HG02885 (cell line): ENCODE measurements at regions not wholly inside any gene's neighbourhood (a gene's known extent, or its start where the extent isn't known, plus 50 kb on each side); places are given as distances from the start of the nearest gene placed in this dataset.
"Not testable (repeated sequence)": the region's sequence is repeated elsewhere in the genome, so short reads cannot be mapped to it uniquely, and the experiment has no call there.

Experiments used
- ATAC-seq: cut with Tn5 transposase; IDR thresholded peaks from one replicate; pipeline ENCODE4 v1.9.1; 2021; ENCODE audit warnings: mild to moderate bottlenecking; ENCODE audit not compliant: unreplicated experiment, poor library complexity

GRCh38 chr6:85045767-85046166 lies 281.4 kb upstream of the TBX18 start:
- not testable (repeated sequence) for ATAC-seq

GRCh38 chr6:85044361-85044760 lies 280.0 kb upstream of the TBX18 start:
- ATAC-seq: no peak

- peak; percentile 51 for ATAC-seq
Measured at GRCh38 chr6:85041376-85041775, 277.0 kb upstream of the TBX18 start.

GRCh38 chr6:85037221-85037620 lies 272.8 kb upstream of the TBX18 start:
- ATAC-seq: no peak

- ATAC-seq: no peak
Measured at GRCh38 chr6:85035766-85036165, 271.4 kb upstream of the TBX18 start.

- ATAC-seq: no peak
Measured at GRCh38 chr6:85033547-85033946, 269.1 kb upstream of the TBX18 start.

- ATAC-seq: no peak
Measured at GRCh38 chr6:85026021-85026420, 261.6 kb upstream of the TBX18 start.

- no peak for ATAC-seq
Measured at GRCh38 chr6:85023721-85024120, 259.3 kb upstream of the TBX18 start.

- ATAC-seq: no peak
Measured at GRCh38 chr6:85017352-85017751, 253.0 kb upstream of the TBX18 start.

GRCh38 chr6:85016726-85017125 lies 252.3 kb upstream of the TBX18 start:
- no peak for ATAC-seq

GRCh38 chr6:85015396-85015990 lies 251.1 kb upstream of the TBX18 start:
- ATAC-seq: peak; percentile 86

- ATAC-seq: no peak
Measured at GRCh38 chr6:85010865-85011264, 246.5 kb upstream of the TBX18 start.

GRCh38 chr6:85008296-85009009 lies 244.1 kb upstream of the TBX18 start:
- no peak for ATAC-seq

GRCh38 chr6:85006362-85006761 lies 242.0 kb upstream of the TBX18 start:
- no peak for ATAC-seq

GRCh38 chr6:85005494-85005893 lies 241.1 kb upstream of the TBX18 start:
- no peak for ATAC-seq

- no peak for ATAC-seq
Measured at GRCh38 chr6:85004361-85004995, 240.1 kb upstream of the TBX18 start.

- ATAC-seq: no peak
Measured at GRCh38 chr6:85002847-85003246, 238.4 kb upstream of the TBX18 start.

GRCh38 chr6:85000001-85000400 lies 235.6 kb upstream of the TBX18 start:
- ATAC-seq: no peak

GRCh38 chr6:84998223-84998622 lies 233.8 kb upstream of the TBX18 start:
- ATAC-seq: no peak

- not testable (repeated sequence) for ATAC-seq
Measured at GRCh38 chr6:84988766-84989165, 224.4 kb upstream of the TBX18 start.

GRCh38 chr6:84985490-84985889 lies 221.1 kb upstream of the TBX18 start:
- not testable (repeated sequence) for ATAC-seq

- ATAC-seq: no peak
Measured at GRCh38 chr6:84979541-84979940, 215.1 kb upstream of the TBX18 start.
